GM18499 (cell line): ENCODE measurements at regions not wholly inside any gene's neighbourhood (a gene's known extent, or its start where the extent isn't known, plus 50 kb on each side); places are given as distances from the start of the nearest gene placed in this dataset.
"Not testable (repeated sequence)": the region's sequence is repeated elsewhere in the genome, so short reads cannot be mapped to it uniquely, and the experiment has no call there.

ENCODE experiments used
- ATAC-seq: cut with Tn5 transposase; IDR thresholded peaks from one replicate; pipeline ENCODE4 v1.9.1; 2021; ENCODE audit warnings: moderate number of reproducible peaks; ENCODE audit not compliant: insufficient read depth, unreplicated experiment

DNA sequence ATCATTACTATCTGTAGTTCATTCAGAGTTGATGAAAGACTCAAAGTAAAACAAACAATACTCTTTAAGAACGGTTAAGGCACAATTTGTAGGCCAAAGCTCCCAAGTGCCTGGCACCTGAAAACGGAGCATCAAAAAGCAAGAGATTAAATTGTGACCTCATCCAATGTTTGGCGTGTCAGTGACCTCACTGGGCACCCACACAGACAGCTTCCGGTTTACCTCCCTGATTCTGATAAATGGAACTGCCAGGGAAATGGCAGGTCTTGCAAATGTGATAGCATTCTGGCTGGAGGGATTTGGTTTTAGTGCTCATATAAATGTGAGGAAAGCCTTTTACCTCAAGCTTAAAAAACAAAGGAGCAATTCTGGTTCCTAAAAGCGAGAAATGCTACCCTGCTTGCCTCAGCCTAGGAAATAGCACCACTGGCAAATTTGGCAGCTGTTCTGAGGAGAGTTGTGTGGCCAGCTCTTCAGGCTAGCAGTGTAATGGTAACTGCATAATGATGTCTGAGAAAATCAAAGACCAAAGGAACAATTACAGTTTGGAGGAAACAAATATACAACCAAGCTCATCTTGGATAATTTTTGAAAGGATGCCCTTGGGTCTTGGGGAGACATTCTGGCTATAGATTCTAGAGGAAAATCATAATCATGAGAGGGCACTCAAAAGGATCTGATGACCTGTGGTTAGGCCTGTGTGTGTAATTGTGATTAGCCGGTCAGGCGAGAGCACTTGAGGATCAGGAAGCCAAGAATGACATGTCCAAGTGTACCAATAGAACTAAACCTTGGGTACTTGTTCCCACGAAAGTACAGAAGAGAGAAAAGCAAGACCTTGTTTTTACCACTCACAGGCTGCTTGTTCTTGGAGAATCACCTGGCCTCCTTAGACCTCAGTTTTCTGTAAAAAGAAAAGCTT is 174.3 kb downstream of the TFAP2B start:
- no peak for ATAC-seq

DNA sequence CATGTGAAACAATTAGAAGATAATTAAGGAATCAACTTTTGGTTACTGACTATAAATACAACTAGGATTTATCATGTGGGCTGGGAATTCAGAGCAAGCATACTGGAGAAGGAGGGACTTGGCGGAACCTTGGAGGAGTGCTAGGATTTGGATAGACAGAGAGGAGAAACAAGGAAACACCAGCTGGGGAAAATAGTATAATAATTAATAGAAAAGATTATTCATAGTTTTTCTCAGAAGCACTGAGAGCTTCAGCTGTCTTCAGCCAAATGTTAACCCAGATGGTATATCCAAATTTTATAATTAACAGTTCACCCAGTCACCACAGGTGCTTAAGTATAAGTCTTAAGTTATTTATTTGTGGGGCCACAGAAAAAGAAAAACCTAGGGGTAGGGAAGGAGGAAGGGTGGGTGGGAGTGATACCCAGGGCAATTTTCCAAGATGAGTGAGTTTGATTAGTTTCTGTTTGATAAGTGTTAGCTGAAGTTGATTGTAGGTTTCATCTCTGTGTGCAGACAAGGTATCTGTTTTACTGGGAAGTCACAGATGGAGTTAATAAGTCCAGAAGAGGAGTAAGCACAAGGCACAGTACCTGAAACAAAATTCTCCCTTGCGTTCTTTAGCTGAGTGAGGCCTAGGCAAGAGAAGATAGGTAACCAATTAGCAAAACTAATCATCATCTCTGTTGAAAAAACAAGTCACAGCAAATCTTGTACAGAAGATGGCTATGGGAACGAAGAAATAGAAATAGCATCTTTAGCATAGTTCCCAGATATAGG is 175.5 kb downstream of the TFAP2B start:
- ATAC-seq: no peak

DNA sequence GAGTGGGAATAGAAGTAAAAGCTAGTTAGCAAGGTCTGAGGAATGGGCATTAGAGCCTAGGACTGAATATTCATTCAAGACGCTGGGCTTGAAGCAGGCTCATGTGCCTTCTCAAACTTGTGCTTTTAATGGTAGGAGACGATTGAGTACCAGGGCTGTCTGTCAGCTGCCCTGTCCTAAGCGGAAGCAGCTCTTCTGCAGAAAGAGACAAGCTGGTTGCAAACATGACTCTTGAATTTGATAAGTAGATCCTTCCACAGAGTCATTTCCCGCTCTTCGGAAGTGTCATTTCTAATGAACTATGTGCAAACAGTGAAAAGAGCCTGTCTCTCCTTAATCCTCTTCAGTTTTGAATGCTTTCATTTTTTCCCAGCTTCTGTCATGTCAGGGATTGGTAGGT is 176.4 kb downstream of the TFAP2B start:
- ATAC-seq: no peak

DNA sequence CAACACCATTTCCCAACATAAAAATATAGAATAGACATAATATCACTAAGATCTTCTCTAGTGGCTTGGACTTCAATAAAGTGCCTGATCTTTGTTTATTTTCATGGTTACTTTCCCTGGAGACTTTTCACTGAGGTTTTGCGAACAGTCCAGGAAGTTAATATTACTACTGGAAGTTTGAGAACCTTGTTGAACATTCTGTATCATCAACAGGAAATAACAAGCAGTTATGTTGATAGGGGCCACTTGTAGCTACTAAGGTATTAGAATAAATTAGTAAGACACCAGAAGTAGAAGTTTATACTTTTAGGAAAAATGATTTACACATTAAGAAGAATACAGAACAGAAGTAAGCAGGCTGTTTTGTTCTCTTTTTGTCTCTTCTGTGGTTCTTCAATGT is 180.2 kb downstream of the TFAP2B start:
- ATAC-seq: no peak

DNA sequence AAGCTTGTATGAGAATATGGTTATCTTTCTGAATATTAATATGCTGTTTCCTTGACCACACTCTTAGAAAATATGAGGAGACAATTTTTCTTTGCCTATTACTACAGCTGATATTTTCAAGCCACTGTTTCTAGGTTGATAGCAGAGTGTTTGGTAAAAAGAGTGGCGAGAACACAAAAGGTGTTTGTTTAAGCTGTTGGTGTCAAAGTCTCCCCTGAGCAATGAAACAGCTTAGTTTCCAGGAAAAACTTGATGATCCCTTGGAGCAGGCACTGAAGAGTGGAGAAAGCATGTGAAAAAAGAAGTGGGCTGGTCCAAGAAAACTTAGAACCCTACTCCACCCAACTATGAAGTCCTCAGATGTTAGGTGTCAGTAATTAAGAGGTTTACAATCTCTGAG is 182.7 kb downstream of the TFAP2B start:
- ATAC-seq: no peak

DNA sequence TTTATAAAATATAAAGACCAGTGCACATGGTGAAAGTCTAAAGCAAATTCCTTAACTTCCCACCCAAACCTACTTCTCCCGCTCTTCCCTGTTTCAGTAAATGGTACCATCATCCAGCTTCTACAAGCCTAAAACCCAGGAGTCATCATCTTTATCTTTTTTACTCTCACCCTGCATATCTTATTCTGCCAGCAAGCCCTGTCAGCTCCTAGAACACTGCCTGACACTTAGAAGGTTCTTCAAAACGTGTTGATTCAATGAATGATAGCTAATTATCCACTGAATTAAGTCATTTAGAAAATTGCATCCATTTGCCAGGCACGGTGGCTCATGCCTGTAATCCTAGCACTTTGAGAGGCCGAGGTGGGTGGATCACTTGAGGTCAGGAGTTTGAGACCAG is 185.7 kb downstream of the TFAP2B start:
- no peak for ATAC-seq

DNA sequence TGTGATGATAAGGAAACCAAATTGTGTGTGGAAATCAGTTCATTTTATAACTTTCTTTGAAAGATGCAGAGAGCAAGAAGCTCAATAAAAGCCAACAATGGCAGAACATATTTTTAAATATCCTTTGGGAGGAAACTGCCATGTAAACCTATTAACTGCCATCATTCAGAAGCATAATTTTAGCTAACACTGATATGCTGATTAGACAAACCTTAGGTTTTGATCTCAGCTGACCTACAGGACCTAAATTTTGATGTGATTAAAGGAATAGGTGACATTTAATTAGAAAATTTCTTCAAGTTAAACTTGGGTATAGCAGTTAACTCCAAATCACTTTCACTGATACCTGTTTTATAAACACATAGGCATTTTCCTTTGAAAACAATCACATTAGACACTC is 187.1 kb downstream of the TFAP2B start:
- ATAC-seq: no peak

DNA sequence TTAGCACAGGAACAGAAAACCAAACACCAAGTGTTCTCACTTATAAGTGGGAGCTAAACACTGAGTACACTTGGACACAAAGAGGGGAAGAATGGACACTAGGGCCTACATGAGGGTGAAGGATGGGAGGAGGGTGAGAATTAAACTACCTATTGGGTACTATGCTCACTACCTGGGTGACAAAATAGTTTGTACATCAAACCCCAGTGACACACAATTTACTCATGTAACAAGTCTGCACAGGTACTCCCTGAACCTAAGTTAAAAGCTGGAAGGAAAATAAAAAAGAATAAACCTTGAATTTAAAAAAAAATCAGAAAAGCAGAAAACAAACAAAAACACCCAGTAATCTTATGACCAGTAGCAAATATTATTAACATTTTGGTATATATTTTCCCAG is 188.6 kb downstream of the TFAP2B start:
- no peak for ATAC-seq

DNA sequence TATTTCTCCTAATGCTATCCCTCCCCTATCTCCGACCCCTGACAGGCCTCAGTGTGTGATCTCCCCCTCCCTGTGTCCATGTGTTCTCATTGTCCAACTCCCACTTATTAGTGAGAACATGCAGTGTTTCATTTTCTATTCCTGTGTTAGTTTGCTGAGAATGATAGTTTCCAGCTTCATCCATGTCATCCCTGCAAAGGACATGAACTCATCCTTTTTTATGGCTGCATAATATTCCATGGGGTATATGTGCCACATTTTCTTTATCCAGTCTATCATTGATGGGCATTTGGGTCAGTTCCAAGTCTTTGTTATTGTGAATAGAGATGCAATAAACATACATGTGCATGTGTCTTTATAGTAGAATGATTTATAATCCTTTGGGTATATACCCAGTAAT is 190.0 kb downstream of the TFAP2B start:
- not testable (repeated sequence) for ATAC-seq

DNA sequence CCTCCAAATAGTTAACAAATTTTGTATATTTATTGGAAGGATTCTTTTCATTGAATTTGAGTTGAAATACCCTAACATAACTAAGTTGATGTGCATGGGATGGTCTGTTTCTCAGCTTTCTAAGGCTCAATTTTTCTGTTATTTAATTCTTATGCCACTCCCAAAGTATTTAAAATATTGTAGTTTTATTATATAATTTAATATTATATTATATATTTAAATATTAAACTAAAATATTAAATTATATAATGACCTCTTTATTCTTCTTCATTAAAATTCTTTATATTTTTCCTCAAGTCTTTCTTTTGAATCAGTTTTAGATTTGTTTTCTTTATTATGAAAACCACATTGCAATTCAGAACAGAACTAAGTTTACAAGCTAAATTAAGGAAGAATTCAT is 194.7 kb downstream of the TFAP2B start:
- ATAC-seq: no peak

DNA sequence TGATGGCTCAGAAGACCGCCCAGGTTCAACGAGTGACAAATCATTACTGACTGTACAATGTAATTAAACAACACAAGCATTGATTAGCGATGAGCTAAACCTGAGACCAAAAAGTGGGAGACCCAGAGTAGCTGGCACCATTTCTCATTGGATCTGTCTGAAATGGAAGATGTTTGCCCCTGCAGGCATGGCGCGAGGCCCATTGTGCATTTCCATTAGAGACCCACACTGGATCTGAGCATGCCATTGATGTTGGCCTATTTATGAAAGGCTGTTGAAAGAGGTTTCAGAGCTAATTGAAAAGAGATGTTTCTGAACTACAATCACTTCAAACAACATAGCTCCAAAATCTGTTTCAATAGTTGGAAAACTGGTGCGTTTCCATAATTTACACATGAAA is 196.7 kb downstream of the TFAP2B start:
- ATAC-seq: no peak

DNA sequence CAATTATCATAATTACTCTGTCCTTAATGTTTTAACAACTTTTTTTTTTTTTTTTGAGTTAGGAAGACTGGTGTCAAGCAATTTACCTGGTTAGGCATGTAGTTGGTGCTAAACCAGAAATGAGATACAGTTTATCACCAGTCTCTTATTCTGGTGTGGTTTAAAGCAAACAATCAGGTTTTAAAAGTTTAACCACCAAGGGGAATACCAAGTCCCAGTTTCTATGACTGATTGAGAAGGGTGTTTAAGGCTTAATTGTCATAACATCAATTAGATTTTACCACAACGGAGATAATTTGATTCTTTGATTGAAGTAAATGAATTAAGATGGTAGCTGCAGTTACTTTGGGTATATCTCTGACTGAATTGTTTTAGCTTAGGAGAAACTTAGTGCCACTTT is 197.8 kb downstream of the TFAP2B start:
- no peak for ATAC-seq

DNA sequence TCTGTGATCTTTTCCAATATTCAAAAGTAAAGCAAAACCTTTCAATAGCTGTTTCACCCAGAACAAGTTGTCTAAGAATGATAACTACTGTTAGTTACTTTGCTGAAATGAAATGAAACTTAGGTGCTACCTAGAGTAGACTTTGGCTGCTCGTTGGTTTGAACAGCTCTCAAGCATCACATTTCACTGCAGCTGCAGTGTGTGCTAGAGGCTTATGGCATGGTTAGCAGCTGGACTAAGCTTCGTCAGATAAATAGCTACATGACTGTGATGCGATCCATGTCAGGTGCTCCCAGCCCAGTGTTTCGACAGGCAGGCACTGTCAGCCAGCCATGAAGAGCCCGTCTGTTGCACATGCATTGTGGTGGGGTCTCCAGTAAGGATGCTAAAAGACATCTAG is 201.1 kb downstream of the TFAP2B start:
- ATAC-seq: no peak

DNA sequence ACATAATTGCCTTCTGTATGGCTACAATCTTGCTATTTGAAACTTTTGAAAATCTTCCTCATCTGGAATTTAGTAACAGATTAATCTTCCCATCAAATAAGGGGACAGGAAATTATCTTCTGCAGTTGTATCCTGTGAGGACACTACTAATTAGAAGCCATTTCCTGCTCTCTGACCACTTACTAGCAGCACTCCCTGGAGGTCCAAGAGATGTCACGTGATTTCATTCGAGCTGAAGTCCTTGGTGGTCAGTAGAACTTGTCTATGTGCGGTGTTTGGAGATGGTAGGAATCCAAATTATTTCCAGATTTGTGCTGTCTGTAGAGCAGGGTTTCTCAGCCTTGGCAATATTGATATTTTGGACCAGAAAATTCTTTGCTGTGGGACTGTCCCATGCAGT is 202.5 kb downstream of the TFAP2B start:
- ATAC-seq: no peak

DNA sequence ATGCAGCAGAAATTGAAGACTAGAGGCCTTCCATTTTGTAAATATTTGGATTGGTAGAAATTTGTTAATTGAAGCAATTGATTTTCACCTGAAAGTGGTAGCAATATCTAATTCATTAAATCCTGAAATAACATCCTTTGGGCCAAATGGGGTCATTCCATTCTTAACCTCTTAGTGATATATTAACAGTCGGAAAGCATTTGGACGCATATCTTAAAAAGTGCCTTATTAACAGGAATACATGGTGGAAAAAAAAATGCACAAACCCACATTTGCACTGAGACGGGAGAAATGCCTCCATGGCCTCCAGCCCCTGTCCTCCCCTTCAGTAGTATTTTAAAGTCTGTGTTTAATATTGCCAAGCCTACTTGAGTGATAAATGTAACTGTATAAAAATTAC is 205.5 kb downstream of the TFAP2B start:
- ATAC-seq: no peak

DNA sequence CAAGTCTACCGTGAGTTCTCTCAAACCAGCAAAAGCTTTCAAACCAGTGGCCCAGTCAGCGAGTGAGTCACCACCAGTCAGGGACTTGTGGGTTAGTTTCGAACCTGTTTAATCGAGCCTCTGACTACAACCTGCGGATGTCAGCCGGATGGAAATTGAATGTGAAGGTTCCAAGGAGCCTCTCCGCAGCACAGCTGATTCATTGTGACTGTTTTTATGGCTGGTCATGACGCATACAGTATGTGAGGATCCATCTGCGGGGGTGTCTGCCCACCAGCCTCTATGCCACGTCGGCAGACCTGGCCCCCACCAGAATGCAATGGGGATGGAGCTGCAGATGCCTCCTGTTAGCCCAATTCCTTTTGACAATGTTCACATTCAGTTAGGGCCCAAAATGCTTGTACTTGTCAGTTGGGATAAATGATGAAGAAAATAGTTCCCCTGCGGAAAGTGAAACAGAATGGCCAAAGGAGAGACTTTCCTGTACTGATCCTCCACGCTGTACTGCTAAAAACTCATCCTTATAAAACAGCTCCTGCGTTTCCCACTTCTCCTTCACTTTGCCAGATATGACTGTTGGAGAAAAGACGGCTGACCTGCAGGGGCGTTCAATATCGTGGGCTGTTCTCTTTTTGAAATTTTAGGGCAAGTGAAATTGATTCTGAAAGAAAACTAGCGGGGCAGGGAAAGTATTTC is 206.6 kb downstream of the TFAP2B start:
- ATAC-seq: no peak

DNA sequence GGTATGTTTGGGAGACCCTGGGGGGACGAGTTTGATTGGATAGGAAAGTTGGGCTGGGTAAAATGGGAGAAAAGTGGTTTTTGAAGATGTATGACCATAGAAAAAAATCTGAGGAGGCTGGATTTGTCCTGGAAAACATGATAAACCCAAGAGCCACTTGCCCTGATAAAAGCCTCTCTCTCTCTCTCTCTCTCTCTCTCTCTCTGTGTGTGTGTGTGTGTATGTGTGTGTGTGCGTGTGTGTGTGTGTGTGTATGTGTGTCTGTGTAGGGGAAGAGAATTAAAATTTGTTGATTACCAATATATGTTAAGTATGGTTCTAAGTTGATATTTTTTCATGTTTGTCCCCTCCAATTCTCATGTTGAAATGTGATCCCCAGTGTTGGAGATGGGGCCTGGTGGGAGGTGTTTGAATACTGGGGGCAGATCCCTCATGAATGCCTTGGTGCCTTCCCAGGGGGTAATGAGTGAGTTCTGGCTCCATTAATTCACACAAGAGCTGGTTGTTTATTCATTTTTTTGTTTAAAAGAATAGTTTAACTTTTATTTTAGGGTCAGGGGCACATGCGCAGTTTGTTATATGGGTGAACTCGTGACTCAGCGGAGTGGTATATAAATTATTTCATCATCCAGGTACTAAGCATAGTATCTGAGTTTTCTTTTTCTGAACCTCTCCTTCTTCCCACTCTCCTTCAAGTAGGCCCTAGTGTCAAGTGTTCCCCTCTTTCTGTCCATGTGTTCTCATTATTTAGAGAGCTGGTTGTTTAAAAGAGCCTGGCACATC is 208.8 kb downstream of the TFAP2B start:
- ATAC-seq: no peak

DNA sequence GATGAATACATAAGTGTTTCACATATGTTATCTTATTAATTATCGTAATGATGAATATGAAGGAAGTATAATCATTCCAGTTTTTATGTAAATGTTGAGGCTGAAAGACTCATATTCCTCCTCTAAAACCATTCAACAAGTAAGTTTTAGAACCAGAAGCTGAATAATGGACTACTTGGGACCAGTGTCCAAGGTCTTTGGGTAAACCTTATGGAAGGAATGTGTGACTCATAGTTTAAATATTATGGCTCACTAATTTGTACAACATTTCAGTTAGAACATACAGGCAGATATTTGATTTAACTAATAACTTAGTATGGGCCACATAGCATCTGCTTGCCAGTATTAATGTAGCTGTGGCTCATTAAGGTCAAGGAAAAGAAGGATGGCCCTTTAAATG is 209.6 kb downstream of the TFAP2B start:
- no peak for ATAC-seq

DNA sequence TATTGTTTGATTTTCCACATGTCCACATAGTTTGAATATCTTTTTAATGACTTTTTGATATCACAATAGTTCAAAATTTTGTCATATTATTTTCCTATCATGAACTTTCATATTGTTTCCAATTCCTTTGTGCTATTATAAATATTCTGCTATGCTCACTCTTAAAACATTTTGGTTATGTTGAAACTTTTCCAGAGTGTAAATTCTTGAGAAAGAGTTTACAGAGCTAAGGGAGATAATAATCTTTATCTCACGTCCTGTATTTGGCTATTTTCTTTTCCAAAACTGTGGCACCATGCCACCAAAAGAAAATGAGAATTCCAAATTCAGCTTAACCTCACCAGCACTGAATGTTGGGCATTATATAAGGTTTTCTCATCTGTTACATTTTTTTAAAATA is 210.9 kb downstream of the TFAP2B start:
- ATAC-seq: no peak

DNA sequence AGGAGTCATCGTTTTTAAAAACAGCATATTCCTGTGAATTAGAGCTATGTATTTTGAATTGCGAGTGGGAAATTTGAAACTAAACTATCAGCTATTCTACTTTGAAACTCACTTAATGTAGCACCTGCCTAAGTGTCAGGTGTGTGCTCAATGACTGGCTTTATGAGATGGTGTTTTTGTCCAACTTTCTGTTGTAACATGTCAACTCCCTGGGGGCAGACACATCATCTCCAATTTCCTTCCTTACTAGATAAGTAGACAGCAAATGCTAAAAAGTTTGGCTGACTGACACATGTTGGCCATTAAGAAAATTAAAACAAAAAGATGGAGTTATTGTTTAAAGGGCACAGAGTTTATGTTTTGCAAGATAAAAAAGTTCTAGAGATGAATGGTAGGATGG is 226.9 kb downstream of the TFAP2B start:
- no peak for ATAC-seq
